ENCODE measurements at regions not wholly inside any gene's neighbourhood (a gene's known extent, or its start where the extent isn't known, plus 50 kb on each side); places are given as distances from the start of the nearest gene placed in this dataset.
"Not testable (repeated sequence)": the region's sequence is repeated elsewhere in the genome, so short reads cannot be mapped to it uniquely, and the experiment has no call there.

DNA sequence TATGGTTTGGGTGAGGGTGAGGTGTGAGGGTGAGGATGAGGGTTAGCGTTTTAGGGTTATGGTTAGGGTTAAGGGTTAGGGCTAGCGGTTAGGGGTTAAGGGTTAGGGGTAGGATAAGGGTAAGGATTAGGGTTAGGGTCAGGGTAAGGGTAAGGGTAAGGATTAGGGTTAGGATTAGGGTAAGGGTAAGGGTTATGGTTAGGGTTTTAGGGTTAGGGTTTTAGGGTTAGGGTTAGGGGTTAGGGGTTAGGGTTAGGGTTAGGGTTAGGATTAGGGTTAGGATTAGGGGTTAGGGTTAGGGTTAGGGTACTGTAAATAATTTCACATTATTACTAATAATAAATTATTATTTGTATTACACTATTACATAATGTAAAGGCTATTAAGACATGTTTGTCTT lies 359.5 kb downstream of the CACNA1B start:
- not testable (repeated sequence) for H3K4me3 ChIP-seq (ENCODE audit: low read length); H3K36me3 ChIP-seq (replicated peaks; ENCODE audit: low read depth, low read length); H3K4me1 ChIP-seq (ENCODE audit: low read length); H3K4me2 ChIP-seq (ENCODE audit: low read length); H4K20me1 ChIP-seq (ENCODE audit: insufficient read depth, low read length); H3K27me3 ChIP-seq (ENCODE audit: low read depth, low read length); H3K9me3 ChIP-seq (ENCODE audit: insufficient read depth, low read length); H2AFZ ChIP-seq (ENCODE audit: low read depth, low read length); H3K9ac ChIP-seq (ENCODE audit: low read length); H3K79me2 ChIP-seq (ENCODE audit: low read length); H3K27ac ChIP-seq (ENCODE audit: low read length)

DNA sequence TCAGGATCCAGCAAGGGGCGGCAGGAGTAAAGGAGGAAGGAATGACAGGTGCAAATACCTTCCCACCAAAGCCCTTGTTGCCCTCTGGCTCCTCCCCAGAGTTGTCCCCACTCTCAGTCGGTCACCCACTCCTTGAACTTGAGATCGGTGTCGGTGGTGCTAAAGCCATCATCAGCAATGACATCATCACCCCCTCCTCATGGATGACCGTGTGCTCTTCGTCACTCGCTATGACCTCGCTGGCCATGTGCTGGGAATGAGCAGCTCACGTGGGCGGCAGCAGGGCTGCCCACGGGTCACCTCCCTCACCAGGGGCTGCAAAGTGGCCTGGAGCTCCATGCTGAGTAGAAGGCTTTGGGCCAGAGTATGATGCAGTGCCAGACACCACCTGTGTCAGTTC lies 405.3 kb downstream of the CACNA1B start:
- H3K4me2 ChIP-seq (ENCODE audit: low read length); H3K27ac ChIP-seq (ENCODE audit: low read length); H3K9me3 ChIP-seq (ENCODE audit: insufficient read depth, low read length); H3K27me3 ChIP-seq (ENCODE audit: low read depth, low read length); H3K4me3 ChIP-seq (ENCODE audit: low read length); H3K4me1 ChIP-seq (ENCODE audit: low read length); H4K20me1 ChIP-seq (ENCODE audit: insufficient read depth, low read length); H3K79me2 ChIP-seq (ENCODE audit: low read length); H3K9ac ChIP-seq (ENCODE audit: low read length); H3K36me3 ChIP-seq (replicated peaks; ENCODE audit: low read depth, low read length); H2AFZ ChIP-seq (ENCODE audit: low read depth, low read length): not testable (repeated sequence)

All from OCI-LY3 (cell line).